ENCODE measurements at regions not wholly inside any gene's neighbourhood (a gene's known extent, or its start where the extent isn't known, plus 50 kb on each side); places are given as distances from the start of the nearest gene placed in this dataset.
"Not testable (repeated sequence)": the region's sequence is repeated elsewhere in the genome, so short reads cannot be mapped to it uniquely, and the experiment has no call there.

DNA sequence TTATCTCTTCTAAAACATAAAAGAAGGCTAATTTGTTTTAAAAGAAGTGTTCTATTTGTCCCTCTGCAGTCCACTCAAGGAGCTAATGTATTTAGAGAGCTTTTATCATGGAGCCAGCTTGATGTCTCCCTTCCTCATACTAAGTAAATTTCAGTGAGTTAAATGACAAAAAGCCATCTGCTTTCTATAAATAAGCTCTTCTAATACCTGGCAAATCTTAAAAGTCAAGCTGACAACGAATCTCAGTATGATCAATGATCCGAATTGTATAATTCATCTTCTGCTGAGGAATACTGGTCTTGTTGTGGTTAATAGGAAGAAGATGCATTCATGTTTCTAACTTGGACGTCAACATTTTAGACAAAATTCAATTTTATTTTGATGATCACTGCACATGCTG, 1390.7 kb downstream of the CDH8 start:
- 59 to 74% methylated on average over 3 of the region's 3 CpGs for WGBS, 2 donors
- TF ChIP-seq, protein P1, sequence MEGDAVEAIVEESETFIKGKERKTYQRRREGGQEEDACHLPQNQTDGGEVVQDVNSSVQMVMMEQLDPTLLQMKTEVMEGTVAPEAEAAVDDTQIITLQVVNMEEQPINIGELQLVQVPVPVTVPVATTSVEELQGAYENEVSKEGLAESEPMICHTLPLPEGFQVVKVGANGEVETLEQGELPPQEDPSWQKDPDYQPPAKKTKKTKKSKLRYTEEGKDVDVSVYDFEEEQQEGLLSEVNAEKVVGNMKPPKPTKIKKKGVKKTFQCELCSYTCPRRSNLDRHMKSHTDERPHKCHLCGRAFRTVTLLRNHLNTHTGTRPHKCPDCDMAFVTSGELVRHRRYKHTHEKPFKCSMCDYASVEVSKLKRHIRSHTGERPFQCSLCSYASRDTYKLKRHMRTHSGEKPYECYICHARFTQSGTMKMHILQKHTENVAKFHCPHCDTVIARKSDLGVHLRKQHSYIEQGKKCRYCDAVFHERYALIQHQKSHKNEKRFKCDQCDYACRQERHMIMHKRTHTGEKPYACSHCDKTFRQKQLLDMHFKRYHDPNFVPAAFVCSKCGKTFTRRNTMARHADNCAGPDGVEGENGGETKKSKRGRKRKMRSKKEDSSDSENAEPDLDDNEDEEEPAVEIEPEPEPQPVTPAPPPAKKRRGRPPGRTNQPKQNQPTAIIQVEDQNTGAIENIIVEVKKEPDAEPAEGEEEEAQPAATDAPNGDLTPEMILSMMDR (IDR thresholded peaks at IDR 0.05): no peak
- no peak for TF ChIP-seq POLR2A (IDR thresholded peaks at IDR 0.05)
- no peak overlapping the region for H3K4me3 ChIP-seq (ENCODE audit: low read depth, poor library complexity, severe bottlenecking)
- DNase-seq (ENCODE audit: low spot score in 2 of 2): no peak
- intact Hi-C loops (cut with DNase I; ENCODE audit: low total_unique reads): no loop called here

DNA sequence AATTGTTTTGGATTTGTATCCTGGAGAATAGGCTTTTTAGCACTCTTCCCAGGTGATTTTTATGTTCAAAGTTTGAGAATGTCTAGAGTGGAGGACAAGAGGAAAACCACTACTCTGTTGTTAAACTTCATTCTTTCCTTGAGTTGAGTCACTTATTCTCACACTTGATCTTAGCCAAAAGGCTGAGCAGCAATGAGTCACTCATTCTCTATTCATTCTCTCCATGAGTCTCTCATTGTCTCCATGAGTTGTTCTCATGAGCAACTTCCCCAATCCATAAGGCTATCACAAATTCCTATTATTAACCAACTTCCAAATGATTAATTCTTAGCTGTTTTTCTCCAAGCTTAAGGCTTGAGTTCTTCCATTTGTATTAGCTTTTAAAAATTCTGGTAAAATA, 1393.3 kb downstream of the CDH8 start:
- no peak for DNase-seq (ENCODE audit: low spot score in 2 of 2)
- no peak overlapping the region for H3K4me3 ChIP-seq (ENCODE audit: low read depth, poor library complexity, severe bottlenecking)
- no peak for TF ChIP-seq POLR2A (IDR thresholded peaks at IDR 0.05)
- TF ChIP-seq, protein P1 (IDR thresholded peaks at IDR 0.05): no peak
- intact Hi-C loops (cut with DNase I; ENCODE audit: low total_unique reads): no loop called here

DNA sequence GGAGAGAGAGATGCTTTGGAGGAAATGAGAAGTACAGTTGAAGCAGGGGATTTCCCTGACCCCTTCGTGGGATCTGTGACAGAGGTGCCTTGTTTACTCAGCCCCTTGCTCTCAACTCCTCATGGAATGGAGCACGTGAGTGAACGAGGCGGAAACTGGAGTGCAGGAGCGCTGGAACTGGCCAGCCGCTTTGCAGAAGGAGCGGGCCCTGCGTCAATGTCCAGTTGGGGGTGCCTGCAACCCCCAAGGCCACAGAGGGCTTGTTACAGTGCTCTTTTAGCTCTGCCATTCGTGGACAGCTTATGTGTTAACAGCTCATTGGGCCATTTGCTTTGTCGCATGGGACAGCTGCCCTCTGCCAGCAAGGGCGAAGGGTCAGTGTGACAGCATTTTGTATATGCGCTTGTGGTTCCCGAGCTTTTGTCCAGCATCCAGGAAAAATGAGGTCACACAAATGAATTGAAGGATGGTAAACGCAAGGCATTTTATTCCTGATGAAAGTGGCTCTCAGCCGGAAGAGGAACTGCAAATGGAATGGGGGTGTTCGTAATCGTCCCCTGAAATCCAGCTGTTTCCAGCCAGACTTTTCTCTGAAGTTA, 1395.1 kb downstream of the CDH8 start:
- intact Hi-C loops (cut with DNase I; ENCODE audit: low total_unique reads): no loop called here
- no peak for DNase-seq (ENCODE audit: low spot score in 2 of 2)
- TF ChIP-seq, protein P1 (IDR thresholded peaks at IDR 0.05): no peak
- TF ChIP-seq POLR2A (IDR thresholded peaks at IDR 0.05): no peak
- 83 to 85% methylated on average over 17 of the region's 17 CpGs for WGBS, 2 donors
- H3K4me3 ChIP-seq (ENCODE audit: low read depth, poor library complexity, severe bottlenecking): no peak overlapping the region

DNA sequence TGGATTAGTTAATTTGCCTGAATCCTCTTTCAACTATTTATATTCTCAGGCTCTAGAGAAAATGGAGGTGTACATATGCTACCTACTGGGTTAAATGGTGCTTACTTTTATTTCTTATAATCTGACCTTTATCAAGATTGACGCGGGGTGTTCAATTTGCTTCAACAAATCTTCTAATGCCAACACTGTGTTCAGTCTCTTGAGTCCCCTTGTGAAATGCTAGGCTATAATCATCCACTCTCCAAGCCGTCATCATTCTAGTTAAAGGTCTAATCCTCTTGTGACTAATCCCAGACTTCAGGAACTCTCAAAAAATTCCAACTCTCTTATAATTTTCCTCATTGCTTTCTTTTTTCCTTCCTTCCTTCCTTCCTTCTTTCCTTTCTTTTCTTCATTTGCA, 1396.2 kb downstream of the CDH8 start:
- intact Hi-C loops (cut with DNase I; ENCODE audit: low total_unique reads): no loop called here
- WGBS, 2 donors: 77 to 88% methylated on average over 3 of the region's 3 CpGs
- no peak for TF ChIP-seq POLR2A (IDR thresholded peaks at IDR 0.05)
- TF ChIP-seq, protein P1 (IDR thresholded peaks at IDR 0.05): no peak
- DNase-seq (ENCODE audit: low spot score in 2 of 2): no peak
- H3K4me3 ChIP-seq (ENCODE audit: low read depth, poor library complexity, severe bottlenecking): no peak overlapping the region

DNA sequence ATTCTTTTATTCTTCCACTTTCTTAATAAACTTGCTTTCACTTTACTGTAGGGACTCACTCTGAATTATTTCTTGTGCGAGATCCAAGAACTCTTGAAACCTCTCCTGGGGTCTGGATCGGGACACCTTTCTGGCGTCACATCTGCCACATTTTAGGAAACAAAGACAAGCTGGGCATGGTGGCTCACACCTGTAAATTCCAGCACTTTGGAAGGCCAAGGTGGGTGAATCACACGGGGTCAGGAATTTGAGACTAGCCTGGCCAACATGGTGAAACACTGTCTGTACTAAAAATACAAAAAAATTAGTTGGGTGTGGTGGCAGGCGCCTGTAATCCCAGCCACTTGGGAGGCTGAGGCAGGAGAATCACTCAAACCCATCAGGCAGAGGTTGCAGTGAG, 1399.6 kb downstream of the CDH8 start:
- 71 to 88% methylated on average over 5 of the region's 5 CpGs for WGBS, 2 donors
- intact Hi-C loops (cut with DNase I; ENCODE audit: low total_unique reads): not testable (repeated sequence)

DNA sequence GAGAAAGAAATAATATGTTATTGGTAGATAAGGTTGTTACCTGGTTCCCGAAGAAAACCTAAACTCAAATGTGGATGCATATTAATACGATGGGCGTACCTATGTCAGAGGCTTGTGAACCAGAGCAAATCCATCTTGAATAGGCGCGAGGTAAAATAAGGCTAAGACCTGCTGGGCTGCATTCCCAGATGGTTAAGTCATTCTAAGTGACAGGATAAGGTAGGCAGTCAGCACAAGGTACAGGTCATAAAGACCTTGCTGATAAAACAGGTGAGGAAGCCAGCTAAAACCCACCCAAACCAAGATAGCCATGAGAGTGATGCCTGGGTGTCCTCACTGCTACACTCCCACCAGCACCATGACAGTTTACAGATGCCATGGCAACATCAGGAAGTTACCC, 1400.1 kb downstream of the CDH8 start:
- TF ChIP-seq, protein P1 (IDR thresholded peaks at IDR 0.05): no peak
- TF ChIP-seq POLR2A (IDR thresholded peaks at IDR 0.05): no peak
- intact Hi-C loops (cut with DNase I; ENCODE audit: low total_unique reads): no loop called here
- H3K4me3 ChIP-seq (ENCODE audit: low read depth, poor library complexity, severe bottlenecking): no peak overlapping the region
- WGBS, 2 donors: 61% methylated on average over 5 of the region's 5 CpGs
- no peak for DNase-seq (ENCODE audit: low spot score in 2 of 2)

More for the DNA sequence above, 1399.6 kb downstream of the CDH8 start:
- DNase-seq (ENCODE audit: low spot score in 2 of 2); H3K4me3 ChIP-seq (ENCODE audit: low read depth, poor library complexity, severe bottlenecking): not testable (repeated sequence)

Data from lower leg skin (tissue), 4 donors.